CD4-positive, alpha-beta T cell (primary cell): ENCODE measurements at regions not wholly inside any gene's neighbourhood (a gene's known extent, or its start where the extent isn't known, plus 50 kb on each side); places are given as distances from the start of the nearest gene placed in this dataset.

Source experiments
- ATAC-seq: fragments of 200-7000 bp; cut with Tn5 transposase; one replicate; pipeline ENCODE4 v1.10.0; 2022; ENCODE audit warnings: mild to moderate bottlenecking; ENCODE audit not compliant: poor library complexity
- CTCF ChIA-PET: fragments of 350-600 bp; sonication (Branson Sonifier 250); formaldehyde crosslinking; loops from one replicate; lab custom pipeline; 2021; ENCODE audit warnings: antibody characterized with exemption, inconsistent platforms; lab: Charles Lee
- POLR2A ChIA-PET: fragments of 350-600 bp; sonication (Branson Sonifier 250); formaldehyde crosslinking; loops from one replicate; lab custom pipeline; 2021; ENCODE audit warnings: antibody characterized with exemption, inconsistent platforms; lab: Charles Lee
- DNase-seq, 14 experiments: peaks; one replicate each; pipeline ENCODE4 v3.0.0-alpha.2; 2013 to 2020; ENCODE audit warnings: mixed read lengths in 2 of 14
- H3K27ac ChIP-seq, 2 donors: one replicate each; pipeline versions ENCODE4 v1.5.1 to v1.7.0; 2013; ENCODE audit warnings: low read length in 2 of 2, low read depth in 1 of 2, mild to moderate bottlenecking in 1 of 2
- H3K27me3 ChIP-seq, 2 experiments: 1 replicate in 1 of 2; 2 replicates in 1 of 2; pipeline versions ENCODE4 v1.6.1 to v1.7.0; 2013; ENCODE audit warnings: low read length in 2 of 2, control low read depth in 1 of 2, mild to moderate bottlenecking in 1 of 2, moderate library complexity in 1 of 2; ENCODE audit not compliant: insufficient read depth in 2 of 2, control insufficient read depth in 1 of 2
- H3K36me3 ChIP-seq: one replicate; pipeline ENCODE4 v1.6.1; 2013; ENCODE audit warnings: low read length, control low read depth; ENCODE audit not compliant: insufficient read depth
- H3K4me1 ChIP-seq: one replicate; pipeline ENCODE4 v1.6.1; 2013; ENCODE audit warnings: low read length, control low read depth; ENCODE audit not compliant: insufficient read depth
- H3K4me3 ChIP-seq: one replicate; pipeline ENCODE4 v1.5.1; 2013; ENCODE audit warnings: mild to moderate bottlenecking, low read length, moderate library complexity
- H3K9me3 ChIP-seq, 2 experiments: 1 replicate in 1 of 2; 2 replicates in 1 of 2; pipeline versions ENCODE4 v1.6.1 to v1.7.0; 2013; ENCODE audit warnings: low read length in 2 of 2, mild to moderate bottlenecking in 2 of 2, control low read depth in 1 of 2, moderate library complexity in 1 of 2; ENCODE audit not compliant: control insufficient read depth in 1 of 2, insufficient read depth in 1 of 2
- H3K27ac Mint-ChIP-seq: one replicate; pipeline ENCODE4 v1.8.0; 2020; ENCODE audit warnings: mixed read lengths
- H3K27me3 Mint-ChIP-seq: one replicate; pipeline ENCODE4 v1.8.0; 2021; ENCODE audit warnings: mixed read lengths
- H3K36me3 Mint-ChIP-seq: one replicate; pipeline ENCODE4 v1.8.0; 2021; ENCODE audit warnings: low read depth, mixed read lengths
- H3K4me1 Mint-ChIP-seq: one replicate; pipeline ENCODE4 v1.8.0; 2021; ENCODE audit warnings: low read depth, mixed read lengths
- H3K4me3 Mint-ChIP-seq: one replicate; pipeline ENCODE4 v1.8.0; 2020; ENCODE audit warnings: mild to moderate bottlenecking, mixed read lengths
- H3K9me3 Mint-ChIP-seq: one replicate; pipeline ENCODE4 v1.8.0; 2020; ENCODE audit warnings: mixed read lengths
- intact Hi-C, 2 experiments: fragments of 100-400 bp; cut with DNase I in 1 of 2; cut with micrococcal nuclease in 1 of 2; formaldehyde crosslinking; loops; one replicate each; pipeline versions ENCODE4 v1.15.1 to v1.9.0; 2023 to 2025; cut with DNase I, micrococcal nuclease
- TF ChIP-seq, protein P1 (sequence below): fragments of 200-600 bp; IDR thresholded peaks from one replicate; pipeline ENCODE4 v1.8.0; 2022; ENCODE audit warnings: antibody characterized with exemption, mild to moderate bottlenecking

DNA sequence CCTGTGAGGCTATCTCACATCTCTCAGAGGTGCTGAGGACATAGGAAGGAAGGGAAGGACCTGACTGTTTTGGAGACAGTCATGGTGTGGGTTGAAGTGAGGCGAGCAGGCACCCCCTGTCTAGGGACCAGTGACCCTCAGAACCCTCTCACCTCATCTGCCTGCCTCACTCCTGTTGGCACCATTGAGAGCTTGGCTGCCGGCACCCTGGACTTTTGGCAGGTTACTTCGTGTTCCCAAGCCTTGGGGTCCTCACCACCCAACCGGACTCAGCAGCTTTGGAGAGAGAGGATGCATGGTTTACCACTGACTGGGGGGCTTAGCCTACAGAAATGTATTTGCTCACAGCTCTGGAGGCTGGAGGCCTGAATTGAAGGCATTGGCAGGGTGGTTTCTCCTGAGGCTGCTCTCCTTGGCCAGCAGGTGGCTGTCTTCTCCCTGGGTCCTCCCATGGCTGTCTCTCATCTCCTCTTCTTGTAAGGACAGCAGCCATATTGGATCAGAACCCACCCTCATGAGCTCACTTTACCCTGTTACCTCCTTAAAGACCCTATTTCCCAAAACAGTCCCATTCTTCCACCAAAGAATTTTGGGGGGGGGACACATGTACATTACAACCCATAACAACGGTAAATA, 142.0 kb downstream of the TSN start:
- intact Hi-C loops: no loop called here
- ChIA-PET CTCF (no interaction called here), POLR2A (no interaction called here)
- H3K27ac Mint-ChIP-seq: no peak overlapping the region
- Histone ChIP-seq H3K4me1 (no peaks in the 10 kb centered on the region), H3K27me3 (no peaks in the 10 kb centered on the region), H3K27ac (no peak overlapping the region), H3K4me3 (no peak overlapping the region), H3K9me3 (no peaks in the 10 kb centered on the region), H3K36me3 (no peaks in the 10 kb centered on the region)
- DNase-seq: no peak
- TF ChIP-seq, protein P1, sequence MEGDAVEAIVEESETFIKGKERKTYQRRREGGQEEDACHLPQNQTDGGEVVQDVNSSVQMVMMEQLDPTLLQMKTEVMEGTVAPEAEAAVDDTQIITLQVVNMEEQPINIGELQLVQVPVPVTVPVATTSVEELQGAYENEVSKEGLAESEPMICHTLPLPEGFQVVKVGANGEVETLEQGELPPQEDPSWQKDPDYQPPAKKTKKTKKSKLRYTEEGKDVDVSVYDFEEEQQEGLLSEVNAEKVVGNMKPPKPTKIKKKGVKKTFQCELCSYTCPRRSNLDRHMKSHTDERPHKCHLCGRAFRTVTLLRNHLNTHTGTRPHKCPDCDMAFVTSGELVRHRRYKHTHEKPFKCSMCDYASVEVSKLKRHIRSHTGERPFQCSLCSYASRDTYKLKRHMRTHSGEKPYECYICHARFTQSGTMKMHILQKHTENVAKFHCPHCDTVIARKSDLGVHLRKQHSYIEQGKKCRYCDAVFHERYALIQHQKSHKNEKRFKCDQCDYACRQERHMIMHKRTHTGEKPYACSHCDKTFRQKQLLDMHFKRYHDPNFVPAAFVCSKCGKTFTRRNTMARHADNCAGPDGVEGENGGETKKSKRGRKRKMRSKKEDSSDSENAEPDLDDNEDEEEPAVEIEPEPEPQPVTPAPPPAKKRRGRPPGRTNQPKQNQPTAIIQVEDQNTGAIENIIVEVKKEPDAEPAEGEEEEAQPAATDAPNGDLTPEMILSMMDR: no peak
- H3K4me1 Mint-ChIP-seq: no peaks in the 10 kb centered on the region
- no peak for ATAC-seq
- no peaks in the 10 kb centered on the region for H3K36me3 Mint-ChIP-seq
- H3K9me3 Mint-ChIP-seq: no peaks in the 10 kb centered on the region
- peaks cover 3% of the 10 kb centered on the region for H3K27me3 Mint-ChIP-seq
- H3K4me3 Mint-ChIP-seq: no peak overlapping the region

- Mint-ChIP-seq H3K4me3 (no peak overlapping the region), H3K27me3 (peaks cover 3% of the 10 kb centered on the region), H3K4me1 (no peaks in the 10 kb centered on the region), H3K27ac (no peak overlapping the region), H3K36me3 (no peaks in the 10 kb centered on the region), H3K9me3 (no peaks in the 10 kb centered on the region)
- Histone ChIP-seq H3K4me3 (no peak overlapping the region), H3K9me3 (no peaks in the 10 kb centered on the region), H3K27ac (no peak overlapping the region), H3K4me1 (no peaks in the 10 kb centered on the region), H3K27me3 (no peaks in the 10 kb centered on the region), H3K36me3 (no peaks in the 10 kb centered on the region)
- ChIA-PET POLR2A (no interaction called here), CTCF (no interaction called here)
- intact Hi-C loops: no loop called here
- ATAC-seq (no peak), DNase-seq (no peak)
- TF ChIP-seq, protein P1: no peak
Observed at GRCh38 chr2:121898483-121898882, 143.0 kb downstream of the TSN start.

GRCh38 chr2:121900391-121900790, 144.9 kb downstream of the TSN start:
- TF ChIP-seq, protein P1: no peak
- no peaks in the 10 kb centered on the region for H3K9me3 ChIP-seq
- Mint-ChIP-seq H3K27ac (no peak overlapping the region), H3K4me3 (no peak overlapping the region), H3K4me1 (no peaks in the 10 kb centered on the region), H3K9me3 (no peaks in the 10 kb centered on the region), H3K36me3 (no peaks in the 10 kb centered on the region), H3K27me3 (peaks cover 3% of the 10 kb centered on the region)
- DNase-seq (no peak), ATAC-seq (no peak)
- POLR2A ChIA-PET: no interaction called here
- no peaks in the 10 kb centered on the region for H3K36me3 ChIP-seq
- no peak overlapping the region for H3K27ac ChIP-seq
- H3K4me1 ChIP-seq: no peaks in the 10 kb centered on the region
- no peak overlapping the region for H3K4me3 ChIP-seq
- no peaks in the 10 kb centered on the region for H3K27me3 ChIP-seq
- CTCF ChIA-PET: no interaction called here
- intact Hi-C loops: no loop called here
